ENCODE measurements at regions not wholly inside any gene's neighbourhood (a gene's known extent, or its start where the extent isn't known, plus 50 kb on each side); places are given as distances from the start of the nearest gene placed in this dataset.

DNA sequence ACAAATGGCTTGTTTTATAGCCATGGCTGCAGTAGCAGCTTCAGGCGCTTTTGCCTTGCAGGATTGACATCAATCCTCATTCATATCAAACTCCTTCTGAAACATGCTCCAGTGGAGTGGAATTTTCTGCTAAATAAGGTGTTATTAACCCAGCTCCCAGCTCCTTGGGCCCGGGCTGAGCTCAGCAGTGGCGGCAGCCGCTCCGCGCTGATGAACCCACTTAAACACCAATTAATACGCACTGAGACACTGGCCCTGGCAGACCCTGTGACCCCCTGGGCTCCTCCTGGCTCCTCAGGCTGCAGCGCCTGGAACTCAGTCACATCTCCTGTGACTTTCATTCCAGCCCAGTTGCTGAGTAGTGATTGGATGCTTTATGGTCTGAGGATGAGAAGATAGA, 137.4 kb upstream of the GRIK3 start:
- WGBS (ENCODE audit: low lambda C conversion rate), result 45% methylated on average over 6 of the region's 8 CpGs
- no peaks in the 10 kb centered on the region for H3K79me2 ChIP-seq (ENCODE audit: insufficient read depth)

More for the DNA sequence above, 137.4 kb upstream of the GRIK3 start:
- ChIA-PET POLR2A (no interaction called here), CTCF (interaction anchor here (1.0 to 1.3 kb wide), 2 partner anchors 152 to 262 kb away, joined by 3 to 4 read pairs; no protein-coding TSS in a partner anchor)
- Histone ChIP-seq H3K4me3 (ENCODE audit: low read depth in 2 of 2, low read length in 1 of 2) (no peak overlapping the region), H3K9me3 (0 out of 2 replicates have a peak, but pooled peaks cover 5% of the 10 kb centered on the region), H3F3A (replicated peaks; ENCODE audit: insufficient read depth) (no peaks in the 10 kb centered on the region), H3K4me2 (no peak overlapping the region), H3K27ac (ENCODE audit: low read depth in 2 of 2, low read length in 1 of 2) (no peak overlapping the region), H4K20me1 (ENCODE audit: insufficient read depth) (no peaks in the 10 kb centered on the region), H3K4me1 (ENCODE audit: control insufficient read depth in 1 of 2, insufficient read depth in 2 of 2, low read depth in 1 of 2, low read length in 1 of 2) (no peaks in the 10 kb centered on the region; a peak in 1 of 4 replicates), H2AFZ (ENCODE audit: low read depth) (no peak overlapping the region), H3K36me3 (replicated peaks in 1 of 2; ENCODE audit: control insufficient read depth in 1 of 2, insufficient read depth in 2 of 2, low read length in 1 of 2) (no peaks in the 10 kb centered on the region), H3K9me2 (no peaks in the 10 kb centered on the region), H3K27me3 (ENCODE audit: insufficient read depth) (no peaks in the 10 kb centered on the region), H3K9ac (no peak overlapping the region)
- DNase-seq, result no peak
- TF ChIP-seq NRF1 (IDR thresholded peaks at IDR 0.05; ENCODE audit: low read depth, low read length), result no peak
- no peak for TF ChIP-seq SMC3 (IDR thresholded peaks at IDR 0.05; ENCODE audit: low read depth, low read length)
- TF ChIP-seq, protein P1, sequence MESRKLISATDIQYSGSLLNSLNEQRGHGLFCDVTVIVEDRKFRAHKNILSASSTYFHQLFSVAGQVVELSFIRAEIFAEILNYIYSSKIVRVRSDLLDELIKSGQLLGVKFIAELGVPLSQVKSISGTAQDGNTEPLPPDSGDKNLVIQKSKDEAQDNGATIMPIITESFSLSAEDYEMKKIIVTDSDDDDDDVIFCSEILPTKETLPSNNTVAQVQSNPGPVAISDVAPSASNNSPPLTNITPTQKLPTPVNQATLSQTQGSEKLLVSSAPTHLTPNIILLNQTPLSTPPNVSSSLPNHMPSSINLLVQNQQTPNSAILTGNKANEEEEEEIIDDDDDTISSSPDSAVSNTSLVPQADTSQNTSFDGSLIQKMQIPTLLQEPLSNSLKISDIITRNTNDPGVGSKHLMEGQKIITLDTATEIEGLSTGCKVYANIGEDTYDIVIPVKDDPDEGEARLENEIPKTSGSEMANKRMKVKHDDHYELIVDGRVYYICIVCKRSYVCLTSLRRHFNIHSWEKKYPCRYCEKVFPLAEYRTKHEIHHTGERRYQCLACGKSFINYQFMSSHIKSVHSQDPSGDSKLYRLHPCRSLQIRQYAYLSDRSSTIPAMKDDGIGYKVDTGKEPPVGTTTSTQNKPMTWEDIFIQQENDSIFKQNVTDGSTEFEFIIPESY (IDR thresholded peaks at IDR 0.05; ENCODE audit: borderline replicate concordance, low read depth), result no peak
- TF ChIP-seq FOXM1 (IDR thresholded peaks at IDR 0.05; ENCODE audit: low read depth), result no peak
- TF ChIP-seq, protein P2, sequence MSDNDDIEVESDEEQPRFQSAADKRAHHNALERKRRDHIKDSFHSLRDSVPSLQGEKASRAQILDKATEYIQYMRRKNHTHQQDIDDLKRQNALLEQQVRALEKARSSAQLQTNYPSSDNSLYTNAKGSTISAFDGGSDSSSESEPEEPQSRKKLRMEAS (IDR thresholded peaks at IDR 0.05; ENCODE audit: low read depth), result no peak
- no peak for TF ChIP-seq POLR2AphosphoS5 (IDR thresholded peaks at IDR 0.05; ENCODE audit: low read depth, low read length)
- TF ChIP-seq JUND (IDR thresholded peaks at IDR 0.05), result no peak
- TF ChIP-seq RFX5 (IDR thresholded peaks at IDR 0.05; ENCODE audit: low read length), result no peak
- TF ChIP-seq NFIC (IDR thresholded peaks at IDR 0.05; ENCODE audit: borderline replicate concordance), result no peak
- TF ChIP-seq EZH2phosphoT487 (IDR thresholded peaks at IDR 0.05; ENCODE audit: borderline replicate concordance, low read depth), result no peak
- no peak for TF ChIP-seq RXRA (IDR thresholded peaks at IDR 0.05; ENCODE audit: borderline replicate concordance, low read depth)
- TF ChIP-seq, protein P3, sequence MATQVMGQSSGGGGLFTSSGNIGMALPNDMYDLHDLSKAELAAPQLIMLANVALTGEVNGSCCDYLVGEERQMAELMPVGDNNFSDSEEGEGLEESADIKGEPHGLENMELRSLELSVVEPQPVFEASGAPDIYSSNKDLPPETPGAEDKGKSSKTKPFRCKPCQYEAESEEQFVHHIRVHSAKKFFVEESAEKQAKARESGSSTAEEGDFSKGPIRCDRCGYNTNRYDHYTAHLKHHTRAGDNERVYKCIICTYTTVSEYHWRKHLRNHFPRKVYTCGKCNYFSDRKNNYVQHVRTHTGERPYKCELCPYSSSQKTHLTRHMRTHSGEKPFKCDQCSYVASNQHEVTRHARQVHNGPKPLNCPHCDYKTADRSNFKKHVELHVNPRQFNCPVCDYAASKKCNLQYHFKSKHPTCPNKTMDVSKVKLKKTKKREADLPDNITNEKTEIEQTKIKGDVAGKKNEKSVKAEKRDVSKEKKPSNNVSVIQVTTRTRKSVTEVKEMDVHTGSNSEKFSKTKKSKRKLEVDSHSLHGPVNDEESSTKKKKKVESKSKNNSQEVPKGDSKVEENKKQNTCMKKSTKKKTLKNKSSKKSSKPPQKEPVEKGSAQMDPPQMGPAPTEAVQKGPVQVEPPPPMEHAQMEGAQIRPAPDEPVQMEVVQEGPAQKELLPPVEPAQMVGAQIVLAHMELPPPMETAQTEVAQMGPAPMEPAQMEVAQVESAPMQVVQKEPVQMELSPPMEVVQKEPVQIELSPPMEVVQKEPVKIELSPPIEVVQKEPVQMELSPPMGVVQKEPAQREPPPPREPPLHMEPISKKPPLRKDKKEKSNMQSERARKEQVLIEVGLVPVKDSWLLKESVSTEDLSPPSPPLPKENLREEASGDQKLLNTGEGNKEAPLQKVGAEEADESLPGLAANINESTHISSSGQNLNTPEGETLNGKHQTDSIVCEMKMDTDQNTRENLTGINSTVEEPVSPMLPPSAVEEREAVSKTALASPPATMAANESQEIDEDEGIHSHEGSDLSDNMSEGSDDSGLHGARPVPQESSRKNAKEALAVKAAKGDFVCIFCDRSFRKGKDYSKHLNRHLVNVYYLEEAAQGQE (IDR thresholded peaks at IDR 0.05; ENCODE audit: low read depth, low read length), result no peak
- TF ChIP-seq, protein P4, sequence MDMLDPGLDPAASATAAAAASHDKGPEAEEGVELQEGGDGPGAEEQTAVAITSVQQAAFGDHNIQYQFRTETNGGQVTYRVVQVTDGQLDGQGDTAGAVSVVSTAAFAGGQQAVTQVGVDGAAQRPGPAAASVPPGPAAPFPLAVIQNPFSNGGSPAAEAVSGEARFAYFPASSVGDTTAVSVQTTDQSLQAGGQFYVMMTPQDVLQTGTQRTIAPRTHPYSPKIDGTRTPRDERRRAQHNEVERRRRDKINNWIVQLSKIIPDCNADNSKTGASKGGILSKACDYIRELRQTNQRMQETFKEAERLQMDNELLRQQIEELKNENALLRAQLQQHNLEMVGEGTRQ (IDR thresholded peaks at IDR 0.05; ENCODE audit: borderline replicate concordance, low read depth, low read length), result no peak
- no peak for TF ChIP-seq GABPA (IDR thresholded peaks at IDR 0.05; ENCODE audit: low read depth)

Data from SK-N-SH (cell line).